Spleen (tissue), 7 donors: ENCODE measurements at regions not wholly inside any gene's neighbourhood (a gene's known extent, or its start where the extent isn't known, plus 50 kb on each side); places are given as distances from the start of the nearest gene placed in this dataset.

Source experiments
- POLR2A ChIP-seq, 3 donors: fragments of 450-650 bp; IDR thresholded peaks; one replicate each; pipeline ENCODE4 v1.5.1; 2017; ENCODE audit warnings: antibody characterized with exemption in 3 of 3, mild to moderate bottlenecking in 1 of 3
- TF ChIP-seq, protein P1 (sequence below), 11 experiments: fragments of 200-600 bp in 7 of 11; fragments of 450-650 bp in 4 of 11; sonication (generic) in 4 of 11; IDR thresholded peaks in 8 of 11; conservative IDR thresholded peaks in 3 of 11; 1 replicate in 7 of 11; 2 replicates in 4 of 11; pipeline versions ENCODE4 v1.4.0 to v1.8.0; 2016 to 2021; ENCODE audit warnings: antibody characterized with exemption in 11 of 11, inconsistent platforms in 4 of 11, mild to moderate bottlenecking in 1 of 11
- donor health status: DM: no; HTN: no; CAD: no; lungs with moderate emphysema.
- donor health status: DM: no; HTN: no; CAD: no.
- donor health status: DM: no; HTN: no; CAD: no.

DNA sequence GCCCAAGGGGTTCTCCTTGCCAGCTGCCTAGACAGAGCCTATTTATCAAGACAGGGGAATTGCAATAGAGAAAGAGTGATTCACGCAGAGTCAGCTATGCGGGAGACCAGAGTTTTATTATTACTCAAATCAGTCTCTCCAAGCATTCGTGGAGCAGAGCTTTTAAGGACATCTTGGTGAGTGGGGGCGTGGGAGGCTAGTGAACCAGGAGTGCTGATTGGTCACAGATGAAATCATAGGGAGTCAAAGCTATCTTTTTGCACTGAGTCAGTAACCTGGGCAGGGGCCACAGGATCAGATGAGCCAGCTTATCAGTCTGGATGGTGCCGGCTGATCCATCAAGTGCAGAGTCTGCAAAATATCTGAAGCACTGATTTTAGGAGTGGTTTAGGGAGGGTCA lies 64.8 kb upstream of the MRPS6 start:
- TF ChIP-seq, protein P1, sequence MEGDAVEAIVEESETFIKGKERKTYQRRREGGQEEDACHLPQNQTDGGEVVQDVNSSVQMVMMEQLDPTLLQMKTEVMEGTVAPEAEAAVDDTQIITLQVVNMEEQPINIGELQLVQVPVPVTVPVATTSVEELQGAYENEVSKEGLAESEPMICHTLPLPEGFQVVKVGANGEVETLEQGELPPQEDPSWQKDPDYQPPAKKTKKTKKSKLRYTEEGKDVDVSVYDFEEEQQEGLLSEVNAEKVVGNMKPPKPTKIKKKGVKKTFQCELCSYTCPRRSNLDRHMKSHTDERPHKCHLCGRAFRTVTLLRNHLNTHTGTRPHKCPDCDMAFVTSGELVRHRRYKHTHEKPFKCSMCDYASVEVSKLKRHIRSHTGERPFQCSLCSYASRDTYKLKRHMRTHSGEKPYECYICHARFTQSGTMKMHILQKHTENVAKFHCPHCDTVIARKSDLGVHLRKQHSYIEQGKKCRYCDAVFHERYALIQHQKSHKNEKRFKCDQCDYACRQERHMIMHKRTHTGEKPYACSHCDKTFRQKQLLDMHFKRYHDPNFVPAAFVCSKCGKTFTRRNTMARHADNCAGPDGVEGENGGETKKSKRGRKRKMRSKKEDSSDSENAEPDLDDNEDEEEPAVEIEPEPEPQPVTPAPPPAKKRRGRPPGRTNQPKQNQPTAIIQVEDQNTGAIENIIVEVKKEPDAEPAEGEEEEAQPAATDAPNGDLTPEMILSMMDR (IDR thresholded peaks at IDR 0.05 in 8 of 11, conservative IDR thresholded peaks at IDR 0.05 in 3 of 11) = no peak
- TF ChIP-seq POLR2A (IDR thresholded peaks at IDR 0.05) = no peak
